ENCODE measurements at regions not wholly inside any gene's neighbourhood (a gene's known extent, or its start where the extent isn't known, plus 50 kb on each side); places are given as distances from the start of the nearest gene placed in this dataset.
"Not testable (repeated sequence)": the region's sequence is repeated elsewhere in the genome, so short reads cannot be mapped to it uniquely, and the experiment has no call there.

- no peak for DNase-seq
Observed at GRCh38 chr4:17018013-17018412, 119.6 kb upstream of the LDB2 start.

GRCh38 chr4:17013382-17014006, 115.0 kb upstream of the LDB2 start:
- DNase-seq: no peak

GRCh38 chr4:17012451-17012850, 114.0 kb upstream of the LDB2 start:
- DNase-seq: no peak

- peak in 1 of 58 donors; percentile 11 for DNase-seq
Observed at GRCh38 chr4:17010426-17011087, 112.1 kb upstream of the LDB2 start.

- no peak for DNase-seq
Observed at GRCh38 chr4:17009871-17010367, 111.5 kb upstream of the LDB2 start.

GRCh38 chr4:17008834-17009345, 110.4 kb upstream of the LDB2 start:
- no peak for DNase-seq

- DNase-seq: not testable (repeated sequence)
Observed at GRCh38 chr4:17003606-17004392, 105.4 kb upstream of the LDB2 start.

- no peak for DNase-seq
Observed at GRCh38 chr4:16995451-16995850, 97.0 kb upstream of the LDB2 start.

GRCh38 chr4:16993956-16994840, 95.8 kb upstream of the LDB2 start:
- no peak for DNase-seq

GRCh38 chr4:16992566-16993225, 94.3 kb upstream of the LDB2 start:
- no peak for DNase-seq

GRCh38 chr4:16991450-16991849, 93.0 kb upstream of the LDB2 start:
- DNase-seq: no peak

GRCh38 chr4:16989371-16989770, 90.9 kb upstream of the LDB2 start:
- DNase-seq: peak in 1 of 58 donors; percentile 32

- DNase-seq: no peak
Observed at GRCh38 chr4:16988814-16989213, 90.4 kb upstream of the LDB2 start.

- no peak for DNase-seq
Observed at GRCh38 chr4:16977081-16977480, 78.6 kb upstream of the LDB2 start.

GRCh38 chr4:16969696-16970135, 71.3 kb upstream of the LDB2 start:
- DNase-seq: no peak

- peak in 16 of 58 donors; percentile 1 to 62 (median 6) for DNase-seq
Observed at GRCh38 chr4:16967722-16968121, 69.3 kb upstream of the LDB2 start.

- DNase-seq: no peak
Observed at GRCh38 chr4:16959305-16959704, 60.9 kb upstream of the LDB2 start.

- DNase-seq: no peak
Observed at GRCh38 chr4:16952896-16953630, 54.6 kb upstream of the LDB2 start.

- DNase-seq: peak in 1 of 58 donors; percentile 1
Observed at GRCh38 chr4:16952462-16952871, 54.0 kb upstream of the LDB2 start.
